Urinary bladder (tissue), 3 donors: ENCODE measurements at regions not wholly inside any gene's neighbourhood (a gene's known extent, or its start where the extent isn't known, plus 50 kb on each side); places are given as distances from the start of the nearest gene placed in this dataset.
"Not testable (repeated sequence)": the region's sequence is repeated elsewhere in the genome, so short reads cannot be mapped to it uniquely, and the experiment has no call there.

ENCODE experiments used
- DNase-seq: peaks from one replicate; pipeline ENCODE4 v3.0.0-alpha.2; 2015; ENCODE audit errors: extremely low spot score
- H3K27ac ChIP-seq: one replicate; pipeline ENCODE4 v1.5.1; 2013; ENCODE audit warnings: low read depth, mild to moderate bottlenecking, moderate library complexity
- H3K36me3 ChIP-seq: one replicate; pipeline ENCODE4 v1.6.1; 2013; ENCODE audit warnings: mild to moderate bottlenecking, moderate library complexity; ENCODE audit not compliant: insufficient read depth
- H3K4me1 ChIP-seq: one replicate; pipeline ENCODE4 v1.6.1; 2013; ENCODE audit warnings: mild to moderate bottlenecking, moderate library complexity; ENCODE audit not compliant: insufficient read depth
- H3K4me3 ChIP-seq: one replicate; pipeline ENCODE4 v1.5.1; 2013; ENCODE audit warnings: low read depth, low read length
- WGBS: extraction: QIAGEN DNeasy Blood & Tissue Kit; methylation state at CpG from one replicate; pipeline ENCODE4 v1.1.7; 2013; 5-methylcytosine and 5-hydroxymethylcytosine counted together
- donor health status: healthy with polysubstance abuse.
- donor health status: healthy.

DNA sequence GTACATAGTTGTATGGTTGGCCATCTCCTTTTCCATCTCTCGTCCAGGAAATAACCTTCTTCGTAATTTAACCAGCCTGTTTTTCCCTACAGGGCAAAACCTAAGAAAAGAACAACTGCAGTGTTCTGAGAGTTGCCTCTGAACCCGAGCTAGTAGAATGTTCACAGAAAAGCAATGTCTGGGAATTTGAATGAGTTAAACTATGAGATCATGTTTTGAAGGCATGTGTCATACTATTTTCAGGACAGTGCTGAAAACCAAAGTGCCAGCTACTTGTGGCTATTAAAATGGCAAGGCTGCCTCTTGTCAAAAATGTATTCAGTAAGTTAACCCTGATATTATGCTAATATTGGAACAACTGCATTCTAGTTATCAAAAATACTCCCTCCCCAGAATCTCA, 482.9 kb upstream of the SPRED2 start:
- no peak overlapping the region for H3K27ac ChIP-seq
- no peaks in the 10 kb centered on the region for H3K4me1 ChIP-seq
- no peak overlapping the region for H3K4me3 ChIP-seq
- no peak for DNase-seq
- WGBS = 93% methylated on average over 3 of the region's 3 CpGs
- no peaks in the 10 kb centered on the region for H3K36me3 ChIP-seq

DNA sequence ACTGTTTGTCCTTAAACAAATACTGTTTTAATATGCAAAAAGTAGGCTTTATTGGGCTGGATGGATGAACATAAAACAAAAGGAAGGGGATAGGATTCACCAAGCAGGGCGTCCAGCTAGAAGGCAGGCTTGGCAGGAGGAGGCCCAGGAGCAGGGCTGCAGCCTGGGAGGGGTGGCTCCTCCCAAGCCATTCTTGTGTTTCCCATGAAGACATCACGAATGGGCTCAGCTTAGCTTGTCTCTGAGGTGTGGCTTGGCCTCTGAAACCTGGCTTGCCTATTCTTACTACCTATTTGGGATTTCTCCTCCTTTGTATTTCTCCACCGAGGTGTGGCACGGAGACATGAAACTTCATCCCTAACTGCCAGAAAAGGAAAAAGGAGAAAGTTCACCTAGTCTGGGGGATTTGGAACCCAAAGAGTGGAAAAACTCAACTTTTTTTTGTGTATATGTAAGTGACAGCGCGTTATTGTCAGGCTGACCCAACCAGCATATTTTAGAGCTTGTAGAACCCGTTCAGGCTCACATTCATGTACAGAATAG, 481.9 kb upstream of the SPRED2 start:
- no peaks in the 10 kb centered on the region for H3K4me1 ChIP-seq
- no peak overlapping the region for H3K4me3 ChIP-seq
- no peak overlapping the region for H3K27ac ChIP-seq
- WGBS = 90% methylated on average over 7 of the region's 7 CpGs
- no peak for DNase-seq
- H3K36me3 ChIP-seq = no peaks in the 10 kb centered on the region

- Histone ChIP-seq H3K4me1 (no peaks in the 10 kb centered on the region), H3K36me3 (no peaks in the 10 kb centered on the region), H3K27ac (no peak overlapping the region), H3K4me3 (no peak overlapping the region)
- DNase-seq = no peak
- WGBS = 65% methylated on average over 9 of the region's 9 CpGs
Observed at GRCh38 chr2:65913813-65914212, 481.4 kb upstream of the SPRED2 start.

DNA sequence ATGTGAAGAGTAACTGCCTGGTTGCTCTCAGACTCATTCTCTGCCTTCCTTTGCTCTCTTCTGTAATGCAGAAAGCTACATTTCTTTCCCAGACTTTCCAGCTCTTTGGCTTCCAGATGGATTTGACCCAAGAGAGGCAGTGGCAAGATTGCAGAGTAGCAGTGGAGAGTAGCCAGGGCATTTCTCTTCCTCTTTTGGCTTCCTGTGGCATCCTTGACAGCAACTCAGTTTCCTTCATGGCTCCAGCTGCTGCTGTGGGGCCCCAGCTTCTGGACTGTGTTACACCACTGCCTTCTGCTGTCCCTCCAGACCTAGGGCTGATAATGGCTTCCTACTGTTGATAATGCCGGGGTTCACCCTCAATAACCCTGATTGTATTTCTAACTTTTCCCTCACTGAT, 469.4 kb upstream of the SPRED2 start:
- H3K4me1 ChIP-seq = no peaks in the 10 kb centered on the region
- WGBS = 57% methylated on average over 1 of the region's 1 CpG
- no peak overlapping the region for H3K27ac ChIP-seq
- H3K36me3 ChIP-seq = no peaks in the 10 kb centered on the region
- H3K4me3 ChIP-seq = no peak overlapping the region
- no peak for DNase-seq

GRCh38 chr2:65896446-65896845, 464.0 kb upstream of the SPRED2 start:
- WGBS = 97% methylated on average over 4 of the region's 4 CpGs
- Histone ChIP-seq H3K36me3 (no peaks in the 10 kb centered on the region), H3K4me1 (no peaks in the 10 kb centered on the region), H3K27ac (no peak overlapping the region), H3K4me3 (no peak overlapping the region)
- no peak for DNase-seq

DNA sequence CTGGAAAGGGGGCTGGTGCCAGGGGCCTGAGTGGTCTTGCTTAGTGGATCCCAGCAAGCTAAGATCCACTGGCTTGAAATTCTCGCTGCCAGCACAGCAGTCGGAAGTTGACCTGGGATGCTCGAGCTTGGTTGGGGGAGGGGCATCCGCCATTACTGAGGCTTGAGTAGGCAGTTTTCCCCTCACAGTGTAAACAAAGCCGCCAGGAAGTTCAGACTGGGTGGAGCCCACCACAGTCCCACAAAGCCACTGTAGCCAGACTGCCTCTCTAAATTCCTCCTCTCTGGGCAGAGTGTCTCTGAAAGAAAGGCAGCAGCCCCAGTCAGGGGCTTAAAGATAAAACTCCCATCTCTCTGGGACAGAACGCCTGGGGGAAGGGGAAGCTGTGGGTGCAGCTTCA, 457.7 kb upstream of the SPRED2 start:
- not testable (repeated sequence) for H3K36me3 ChIP-seq, H3K4me1 ChIP-seq, DNase-seq, H3K27ac ChIP-seq, H3K4me3 ChIP-seq
- WGBS = 37% methylated on average over 6 of the region's 6 CpGs

DNA sequence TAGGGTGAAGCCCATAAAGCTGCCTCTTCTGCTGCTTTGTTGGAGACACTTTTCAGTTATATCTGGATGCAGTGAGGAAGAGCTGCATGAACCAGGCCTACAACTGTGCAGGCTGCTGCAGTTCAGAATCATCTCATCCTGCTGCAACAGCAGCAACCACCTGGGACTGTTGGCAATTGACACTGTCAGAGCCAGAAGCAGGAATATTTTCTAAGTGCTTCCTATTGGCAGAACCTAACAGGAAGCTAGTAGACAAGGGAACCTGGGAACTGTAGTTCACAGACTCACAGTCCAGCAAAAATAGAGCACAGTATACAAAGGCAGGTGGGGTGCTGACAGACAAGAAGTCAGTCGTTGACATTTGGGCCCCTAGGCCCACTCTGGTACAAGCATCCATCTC, 452.9 kb upstream of the SPRED2 start:
- H3K27ac ChIP-seq = no peak overlapping the region
- WGBS = 69% methylated on average over 1 of the region's 1 CpG

DNA sequence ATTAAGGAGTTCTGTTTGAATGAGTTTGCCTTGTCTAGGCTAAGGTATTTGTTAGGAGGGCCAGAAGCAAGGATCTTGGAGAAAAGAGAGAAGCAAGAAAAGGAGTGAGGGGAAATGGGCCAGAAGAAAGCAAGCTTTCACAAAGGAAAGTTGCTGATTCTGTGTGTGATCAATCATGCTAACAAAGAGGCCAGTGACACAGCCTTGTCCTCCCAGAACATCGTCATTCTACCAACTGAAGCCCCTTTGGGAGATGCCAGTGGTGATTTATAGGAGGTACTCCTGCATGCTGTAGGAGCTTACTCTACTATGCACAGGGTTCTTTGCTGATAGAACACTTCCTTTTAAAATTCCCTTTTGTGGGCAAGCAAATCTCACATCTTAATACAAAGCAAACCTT, 449.2 kb upstream of the SPRED2 start:
- no peak overlapping the region for H3K27ac ChIP-seq
- no peak for DNase-seq
- 64% methylated on average over 1 of the region's 1 CpG for WGBS
- no peaks in the 10 kb centered on the region for H3K36me3 ChIP-seq
- no peaks in the 10 kb centered on the region for H3K4me1 ChIP-seq
- H3K4me3 ChIP-seq = no peak overlapping the region

More for the DNA sequence above, 452.9 kb upstream of the SPRED2 start:
- no peak for DNase-seq
- no peaks in the 10 kb centered on the region for H3K4me1 ChIP-seq
- H3K4me3 ChIP-seq = no peak overlapping the region
- H3K36me3 ChIP-seq = no peaks in the 10 kb centered on the region

DNA sequence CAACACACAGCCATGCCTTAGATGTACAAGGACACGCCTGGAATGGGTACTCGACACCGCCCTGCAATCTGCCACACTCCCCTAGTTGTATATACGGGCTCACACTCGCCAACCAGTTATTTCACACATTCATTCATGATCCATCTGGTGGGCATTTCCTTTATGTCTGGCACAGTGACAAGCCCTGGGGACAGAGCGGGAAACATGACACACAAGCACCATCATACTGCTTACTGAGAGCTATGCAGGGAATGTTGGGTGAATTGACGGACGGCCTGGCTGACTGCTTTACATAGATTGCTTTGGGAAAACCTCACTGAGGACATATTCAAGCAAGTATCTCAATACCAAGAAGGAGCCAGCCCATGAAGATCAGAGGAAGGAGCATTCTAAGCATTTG, 448.0 kb upstream of the SPRED2 start:
- Histone ChIP-seq H3K4me1 (no peaks in the 10 kb centered on the region), H3K36me3 (no peaks in the 10 kb centered on the region), H3K27ac (no peak overlapping the region), H3K4me3 (no peak overlapping the region)
- WGBS = 87% methylated on average over 8 of the region's 8 CpGs
- no peak for DNase-seq

- WGBS = 49% methylated on average over 3 of the region's 3 CpGs
- Histone ChIP-seq H3K36me3 (no peaks in the 10 kb centered on the region), H3K4me1 (no peaks in the 10 kb centered on the region), H3K27ac (no peak overlapping the region), H3K4me3 (no peak overlapping the region)
- DNase-seq = no peak
Observed at GRCh38 chr2:65878011-65878340, 445.6 kb upstream of the SPRED2 start.

- no peak for DNase-seq
- Histone ChIP-seq H3K36me3 (no peaks in the 10 kb centered on the region), H3K27ac (no peak overlapping the region), H3K4me3 (no peak overlapping the region), H3K4me1 (no peaks in the 10 kb centered on the region)
- WGBS = 73% methylated on average over 7 of the region's 7 CpGs
Observed at GRCh38 chr2:65877331-65878010, 445.1 kb upstream of the SPRED2 start.

DNA sequence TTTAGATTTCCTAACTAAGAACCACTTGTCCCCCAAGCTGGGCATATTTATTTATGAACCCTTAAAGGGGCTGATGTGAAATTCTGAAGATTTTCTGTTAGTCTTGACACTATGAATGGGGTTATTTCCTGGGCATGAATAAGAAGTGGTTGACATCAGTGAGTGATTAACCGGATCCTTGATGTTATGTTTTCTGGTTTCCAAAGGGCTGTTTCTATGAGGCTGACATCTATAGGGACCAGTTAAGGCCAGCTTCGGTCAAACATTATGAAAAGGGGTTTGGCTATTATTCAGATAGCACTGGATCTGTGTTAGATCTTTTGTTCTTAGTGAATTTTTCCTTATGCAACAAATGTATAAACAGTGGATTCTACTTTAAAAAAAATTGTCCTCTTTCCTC, 443.7 kb upstream of the SPRED2 start:
- no peak overlapping the region for H3K27ac ChIP-seq
- H3K4me3 ChIP-seq = no peak overlapping the region
- H3K36me3 ChIP-seq = no peaks in the 10 kb centered on the region
- 67% methylated on average over 2 of the region's 2 CpGs for WGBS
- H3K4me1 ChIP-seq = no peaks in the 10 kb centered on the region
- no peak for DNase-seq

DNA sequence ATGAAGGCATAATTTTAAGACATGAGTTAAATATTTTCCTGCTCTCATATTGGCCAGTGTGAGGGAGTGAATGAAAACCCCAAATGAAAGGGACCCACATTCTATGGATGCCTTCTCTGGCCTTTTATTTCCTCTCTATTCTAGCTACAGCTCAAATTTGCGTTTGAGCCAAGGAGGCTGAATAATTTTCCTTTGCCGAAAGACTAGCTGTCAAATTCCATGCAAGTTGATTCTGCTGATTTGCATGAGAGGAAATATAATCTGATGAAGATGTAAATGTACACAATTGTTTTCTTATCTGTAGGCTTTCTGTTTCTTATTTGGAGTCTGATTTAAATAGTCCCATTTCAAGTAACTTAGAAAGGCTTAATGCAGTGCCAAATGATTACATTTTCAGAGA, 438.4 kb upstream of the SPRED2 start:
- Histone ChIP-seq H3K4me1 (no peaks in the 10 kb centered on the region), H3K36me3 (no peaks in the 10 kb centered on the region), H3K4me3 (no peak overlapping the region), H3K27ac (no peak overlapping the region)
- WGBS = 87% methylated on average over 2 of the region's 2 CpGs
- no peak for DNase-seq

- DNase-seq = no peak
- no peaks in the 10 kb centered on the region for H3K36me3 ChIP-seq
- no peak overlapping the region for H3K27ac ChIP-seq
- H3K4me3 ChIP-seq = no peak overlapping the region
- H3K4me1 ChIP-seq = no peaks in the 10 kb centered on the region
- WGBS = 78% methylated on average over 5 of the region's 5 CpGs
Observed at GRCh38 chr2:65869296-65869695, 436.9 kb upstream of the SPRED2 start.

GRCh38 chr2:65868177-65868576, 435.8 kb upstream of the SPRED2 start:
- H3K4me3 ChIP-seq = no peak overlapping the region
- no peaks in the 10 kb centered on the region for H3K4me1 ChIP-seq
- DNase-seq = no peak
- no peaks in the 10 kb centered on the region for H3K36me3 ChIP-seq
- whole genome bisulfite sequencing = 96% methylated on average over 5 of the region's 5 CpGs
- H3K27ac ChIP-seq = no peak overlapping the region
